ELR (cell line): ENCODE measurements at regions not wholly inside any gene's neighbourhood (a gene's known extent, or its start where the extent isn't known, plus 50 kb on each side); places are given as distances from the start of the nearest gene placed in this dataset.
"Not testable (repeated sequence)": the region's sequence is repeated elsewhere in the genome, so short reads cannot be mapped to it uniquely, and the experiment has no call there.

ENCODE experiments used
- DNase-seq: peaks from one replicate; pipeline ENCODE4 v3.0.0-alpha.2; 2015; ENCODE audit warnings: low read depth

- DNase-seq: no peak
These were observed 107.4 kb upstream of the FOXB1 start for GRCh38 chr15:59896663-59897074.

- DNase-seq: no peak
These were observed 109.3 kb upstream of the FOXB1 start for GRCh38 chr15:59894835-59895234.

- DNase-seq: peak; percentile 23
These were observed 111.1 kb upstream of the FOXB1 start for GRCh38 chr15:59892985-59893384.

- not testable (repeated sequence) for DNase-seq
These were observed 116.2 kb upstream of the FOXB1 start for GRCh38 chr15:59887870-59888269.

GRCh38 chr15:59887211-59887610 lies 116.9 kb upstream of the FOXB1 start:
- no peak for DNase-seq

GRCh38 chr15:59886441-59886840 lies 117.7 kb upstream of the FOXB1 start:
- no peak for DNase-seq

GRCh38 chr15:59885832-59886231 lies 118.3 kb upstream of the FOXB1 start:
- peak; percentile 21 for DNase-seq

GRCh38 chr15:59879506-59880265 lies 124.4 kb upstream of the FOXB1 start:
- peak; percentile 8 for DNase-seq

- no peak for DNase-seq
These were observed 128.0 kb upstream of the FOXB1 start for GRCh38 chr15:59876140-59876539.

GRCh38 chr15:59873644-59874272 lies 130.4 kb upstream of the FOXB1 start:
- no peak for DNase-seq

- DNase-seq: no peak
These were observed 136.8 kb upstream of the FOXB1 start for GRCh38 chr15:59867086-59867855.

- DNase-seq: no peak
These were observed 137.5 kb upstream of the FOXB1 start for GRCh38 chr15:59866642-59867041.

GRCh38 chr15:59862191-59863155 lies 141.6 kb upstream of the FOXB1 start:
- DNase-seq: no peak

- DNase-seq: no peak
These were observed 156.1 kb upstream of the FOXB1 start for GRCh38 chr15:59847968-59848367.

GRCh38 chr15:59845942-59846499 lies 156.9 kb upstream of the BNIP2 start:
- no peak for DNase-seq

GRCh38 chr15:59843609-59844008 lies 154.5 kb upstream of the BNIP2 start:
- DNase-seq: no peak

GRCh38 chr15:59841036-59841435 lies 151.9 kb upstream of the BNIP2 start:
- no peak for DNase-seq

GRCh38 chr15:59839906-59840305 lies 150.8 kb upstream of the BNIP2 start:
- no peak for DNase-seq

GRCh38 chr15:59838900-59839299 lies 149.8 kb upstream of the BNIP2 start:
- no peak for DNase-seq

- no peak for DNase-seq
These were observed 146.7 kb upstream of the BNIP2 start for GRCh38 chr15:59835776-59836175.

- DNase-seq: no peak
These were observed 145.4 kb upstream of the BNIP2 start for GRCh38 chr15:59834528-59834927.
